Right lung (tissue), 2 donors: ENCODE measurements at regions not wholly inside any gene's neighbourhood (a gene's known extent, or its start where the extent isn't known, plus 50 kb on each side); places are given as distances from the start of the nearest gene placed in this dataset.

Source experiments
- DNase-seq, 2 donors: peaks; one replicate each; pipeline ENCODE4 v3.0.0-alpha.2; 2013

GRCh38 chr6:105769197-105769596 is 316.9 kb upstream of the PRDM1 start:
- DNase-seq: no peak

GRCh38 chr6:105767541-105767940 is 318.6 kb upstream of the PRDM1 start:
- DNase-seq: no peak

- DNase-seq: no peak
These were observed 320.9 kb upstream of the PRDM1 start for GRCh38 chr6:105765239-105765638.

- DNase-seq: no peak
These were observed 321.8 kb upstream of the PRDM1 start for GRCh38 chr6:105764315-105764714.

GRCh38 chr6:105763866-105764265 is 322.3 kb upstream of the PRDM1 start:
- DNase-seq: no peak

GRCh38 chr6:105760746-105761145 is 325.4 kb upstream of the PRDM1 start:
- DNase-seq: no peak

- no peak for DNase-seq
These were observed 326.2 kb upstream of the PRDM1 start for GRCh38 chr6:105759946-105760345.

- DNase-seq: no peak
These were observed 327.1 kb upstream of the PRDM1 start for GRCh38 chr6:105759015-105759414.

GRCh38 chr6:105757512-105758200 is 328.5 kb upstream of the PRDM1 start:
- no peak for DNase-seq

- no peak for DNase-seq
These were observed 330.3 kb upstream of the PRDM1 start for GRCh38 chr6:105755885-105756284.

- DNase-seq: peak; percentile 51 to 60
These were observed 332.4 kb upstream of the PRDM1 start for GRCh38 chr6:105753620-105754211.

- DNase-seq: no peak
These were observed 332.9 kb upstream of the PRDM1 start for GRCh38 chr6:105753207-105753606.

- no peak for DNase-seq
These were observed 336.0 kb upstream of the PRDM1 start for GRCh38 chr6:105750089-105750488.

GRCh38 chr6:105748737-105749161 is 337.4 kb upstream of the PRDM1 start:
- DNase-seq: no peak

- no peak for DNase-seq
These were observed 338.2 kb upstream of the PRDM1 start for GRCh38 chr6:105747823-105748405.

- no peak for DNase-seq
These were observed 339.6 kb upstream of the PRDM1 start for GRCh38 chr6:105746509-105746908.

GRCh38 chr6:105746130-105746505 is 340.0 kb upstream of the PRDM1 start:
- DNase-seq: no peak

- no peak for DNase-seq
These were observed 340.5 kb upstream of the PRDM1 start for GRCh38 chr6:105745464-105746129.

GRCh38 chr6:105744815-105745214 is 341.3 kb upstream of the PRDM1 start:
- no peak for DNase-seq

- DNase-seq: peak; percentile 19 to 42
These were observed 338.2 kb upstream of the PREP start for GRCh38 chr6:105740946-105741645.

GRCh38 chr6:105739764-105740163 is 336.9 kb upstream of the PREP start:
- no peak for DNase-seq

GRCh38 chr6:105733556-105734162 is 330.8 kb upstream of the PREP start:
- DNase-seq: no peak
